ENCODE measurements at regions not wholly inside any gene's neighbourhood (a gene's known extent, or its start where the extent isn't known, plus 50 kb on each side); places are given as distances from the start of the nearest gene placed in this dataset.

DNA sequence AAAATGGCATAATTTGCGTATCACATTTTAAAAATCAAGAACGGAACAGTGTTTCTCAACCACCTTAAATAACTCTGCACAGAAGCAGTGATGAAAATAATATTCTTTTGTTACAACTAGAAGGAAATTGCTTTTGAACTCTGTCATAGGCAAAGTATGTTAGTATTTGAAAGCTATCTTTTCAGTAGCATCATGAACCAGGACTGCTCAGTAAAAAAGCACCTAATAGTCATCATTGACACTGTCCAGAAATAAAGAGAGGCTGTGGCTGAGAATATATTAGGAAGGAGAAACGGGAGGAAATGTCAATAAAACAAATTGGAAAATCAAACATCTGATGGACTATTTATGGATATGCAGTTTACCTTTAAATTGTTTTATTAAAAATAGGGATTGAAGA is 237.2 kb upstream of the AKR1E2 start:
- TF ChIP-seq POLR2A (IDR thresholded peaks at IDR 0.05), result no peak
- TF ChIP-seq, protein P1, sequence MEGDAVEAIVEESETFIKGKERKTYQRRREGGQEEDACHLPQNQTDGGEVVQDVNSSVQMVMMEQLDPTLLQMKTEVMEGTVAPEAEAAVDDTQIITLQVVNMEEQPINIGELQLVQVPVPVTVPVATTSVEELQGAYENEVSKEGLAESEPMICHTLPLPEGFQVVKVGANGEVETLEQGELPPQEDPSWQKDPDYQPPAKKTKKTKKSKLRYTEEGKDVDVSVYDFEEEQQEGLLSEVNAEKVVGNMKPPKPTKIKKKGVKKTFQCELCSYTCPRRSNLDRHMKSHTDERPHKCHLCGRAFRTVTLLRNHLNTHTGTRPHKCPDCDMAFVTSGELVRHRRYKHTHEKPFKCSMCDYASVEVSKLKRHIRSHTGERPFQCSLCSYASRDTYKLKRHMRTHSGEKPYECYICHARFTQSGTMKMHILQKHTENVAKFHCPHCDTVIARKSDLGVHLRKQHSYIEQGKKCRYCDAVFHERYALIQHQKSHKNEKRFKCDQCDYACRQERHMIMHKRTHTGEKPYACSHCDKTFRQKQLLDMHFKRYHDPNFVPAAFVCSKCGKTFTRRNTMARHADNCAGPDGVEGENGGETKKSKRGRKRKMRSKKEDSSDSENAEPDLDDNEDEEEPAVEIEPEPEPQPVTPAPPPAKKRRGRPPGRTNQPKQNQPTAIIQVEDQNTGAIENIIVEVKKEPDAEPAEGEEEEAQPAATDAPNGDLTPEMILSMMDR (IDR thresholded peaks at IDR 0.05), result no peak

Measured in testis (tissue), 2 donors.